H9 (cell line): ENCODE measurements at regions not wholly inside any gene's neighbourhood (a gene's known extent, or its start where the extent isn't known, plus 50 kb on each side); places are given as distances from the start of the nearest gene placed in this dataset.

Experiments used
- DNase-seq: peaks from one replicate; pipeline ENCODE4 v3.0.0-alpha.2; 2017
- H2AFZ ChIP-seq: one replicate; pipeline ENCODE4 v1.6.1; 2013; ENCODE audit warnings: mild to moderate bottlenecking, low read length, control low read depth, moderate library complexity
- H2AK5ac ChIP-seq: 2 replicates; pipeline ENCODE4 v1.6.1; 2013; ENCODE audit warnings: low read length, control low read depth, mixed read lengths; ENCODE audit not compliant: insufficient read length
- H2BK120ac ChIP-seq: one replicate; pipeline ENCODE4 v1.6.1; 2013; ENCODE audit warnings: low read depth, mild to moderate bottlenecking, low read length, control low read depth, inconsistent platforms; ENCODE audit not compliant: poor library complexity, severe bottlenecking
- H2BK12ac ChIP-seq: 2 replicates; pipeline ENCODE4 v1.6.1; 2013; ENCODE audit warnings: low read length, control low read depth, mixed read lengths, low read depth; ENCODE audit not compliant: insufficient read length
- H2BK15ac ChIP-seq: 2 replicates; pipeline ENCODE4 v1.6.1; 2013; ENCODE audit warnings: low read depth, low read length, control low read depth
- H2BK20ac ChIP-seq: one replicate; pipeline ENCODE4 v1.6.1; 2013; ENCODE audit warnings: low read depth, mild to moderate bottlenecking, low read length, control low read depth, inconsistent platforms; ENCODE audit not compliant: poor library complexity, severe bottlenecking
- H2BK5ac ChIP-seq: 2 replicates; pipeline ENCODE4 v1.6.1; 2013; ENCODE audit warnings: low read length, control low read depth, mixed read lengths; ENCODE audit not compliant: insufficient read length
- H3K14ac ChIP-seq: 2 replicates; pipeline ENCODE4 v1.6.1; 2013; ENCODE audit warnings: low read length, control low read depth; ENCODE audit not compliant: insufficient read depth
- H3K18ac ChIP-seq: 2 replicates; pipeline ENCODE4 v1.6.1; 2013; ENCODE audit warnings: low read depth, mild to moderate bottlenecking, mixed read lengths, low read length, control low read depth; ENCODE audit not compliant: insufficient read length
- H3K23ac ChIP-seq: 2 replicates; pipeline ENCODE4 v1.6.1; 2013; ENCODE audit warnings: low read length, control low read depth, mixed read lengths, low read depth; ENCODE audit not compliant: insufficient read length
- H3K23me2 ChIP-seq: 2 replicates; pipeline ENCODE4 v1.6.1; 2013; ENCODE audit warnings: low read depth, mild to moderate bottlenecking, mixed read lengths, low read length, control low read depth; ENCODE audit not compliant: insufficient read length, poor library complexity, severe bottlenecking
- H3K27ac ChIP-seq: 2 replicates; pipeline ENCODE4 v1.5.1; 2013; ENCODE audit warnings: low read length, control low read depth, mixed read lengths, low read depth; ENCODE audit not compliant: insufficient read length
- H3K27me3 ChIP-seq: 2 replicates; pipeline ENCODE4 v1.6.1; 2013; ENCODE audit warnings: low read length, control low read depth, inconsistent platforms; ENCODE audit not compliant: insufficient read depth
- H3K4ac ChIP-seq: 2 replicates; pipeline ENCODE4 v1.6.1; 2013; ENCODE audit warnings: low read depth, mild to moderate bottlenecking, control low read depth, inconsistent platforms, low read length, moderate library complexity
- H3K4me1 ChIP-seq: 2 replicates; pipeline ENCODE4 v1.6.1; 2013; ENCODE audit warnings: low read length, control low read depth, inconsistent platforms; ENCODE audit not compliant: insufficient read depth
- H3K4me2 ChIP-seq: 2 replicates; pipeline ENCODE4 v1.6.1; 2013; ENCODE audit warnings: low read length, control low read depth, mixed read lengths; ENCODE audit not compliant: insufficient read length, insufficient read depth
- H3K56ac ChIP-seq: 2 replicates; pipeline ENCODE4 v1.6.1; 2013; ENCODE audit warnings: low read depth, mild to moderate bottlenecking, mixed read lengths, low read length, control low read depth; ENCODE audit not compliant: insufficient read length
- H3K79me1 ChIP-seq: 2 replicates; pipeline ENCODE4 v1.6.1; 2013; ENCODE audit warnings: low read depth, mild to moderate bottlenecking, moderate library complexity, low read length, control low read depth, inconsistent platforms; ENCODE audit not compliant: insufficient read depth, poor library complexity, severe bottlenecking
- H3K79me2 ChIP-seq: 2 replicates; pipeline ENCODE4 v1.6.1; 2013; ENCODE audit warnings: low read length, control low read depth, inconsistent platforms; ENCODE audit not compliant: insufficient read depth
- H3K9ac ChIP-seq: 2 replicates; pipeline ENCODE4 v1.6.1; 2013; ENCODE audit warnings: low read length, control low read depth, mixed read lengths; ENCODE audit not compliant: insufficient read length; ENCODE audit errors: extremely low read depth
- H3K9me3 ChIP-seq: one replicate; pipeline ENCODE4 v1.6.1; 2013; ENCODE audit warnings: low read depth, low read length, inconsistent platforms; ENCODE audit not compliant: control insufficient read depth
- H3T11ph ChIP-seq: one replicate; pipeline ENCODE4 v1.6.1; 2013; ENCODE audit warnings: mild to moderate bottlenecking, low read length, control low read depth, inconsistent platforms
- H4K20me1 ChIP-seq: one replicate; pipeline ENCODE4 v1.6.1; 2013; ENCODE audit not compliant: control insufficient read depth, insufficient read length, insufficient read depth
- H4K5ac ChIP-seq: 2 replicates; pipeline ENCODE4 v1.6.1; 2013; ENCODE audit warnings: low read depth, mild to moderate bottlenecking, mixed read lengths, low read length, control low read depth; ENCODE audit not compliant: insufficient read length
- H4K8ac ChIP-seq: replicated peaks from 2 replicates; pipeline ENCODE4 v1.6.1; 2013; ENCODE audit warnings: low read length, control low read depth, mixed read lengths, low read depth; ENCODE audit not compliant: insufficient read length
- H4K91ac ChIP-seq: 2 replicates; pipeline ENCODE4 v1.6.1; 2013; ENCODE audit warnings: low read depth, mild to moderate bottlenecking, moderate library complexity, mixed read lengths, low read length, control low read depth; ENCODE audit not compliant: insufficient read length
- H3K27ac Mint-ChIP-seq, 3 experiments: 2 replicates in 2 of 3; 3 replicates in 1 of 3; pipeline ENCODE4 v1.8.0; 2020 to 2021; ENCODE audit warnings: mixed read lengths in 3 of 3, mild to moderate bottlenecking in 1 of 3, moderate library complexity in 1 of 3
- H3K27me3 Mint-ChIP-seq: 2 replicates; pipeline ENCODE4 v1.8.0; 2021; ENCODE audit warnings: low read depth, mild to moderate bottlenecking, moderate library complexity, mixed read lengths
- H3K36me3 Mint-ChIP-seq, 3 experiments: 2 replicates in 2 of 3; 3 replicates in 1 of 3; pipeline ENCODE4 v1.8.0; 2020 to 2021; ENCODE audit warnings: low read depth in 3 of 3, mixed read lengths in 3 of 3; ENCODE audit not compliant: insufficient read depth in 1 of 3
- H3K4me1 Mint-ChIP-seq, 2 experiments: 2 replicates each; pipeline ENCODE4 v1.8.0; 2020; ENCODE audit warnings: mixed read lengths in 2 of 2
- H3K4me3 Mint-ChIP-seq, 2 experiments: 2 replicates in 1 of 2; 3 replicates in 1 of 2; pipeline ENCODE4 v1.8.0; 2020 to 2021; ENCODE audit warnings: mild to moderate bottlenecking in 2 of 2, mixed read lengths in 2 of 2, moderate library complexity in 1 of 2
- H3K9me3 Mint-ChIP-seq, 2 experiments: 2 replicates in 1 of 2; 3 replicates in 1 of 2; pipeline ENCODE4 v1.8.0; 2020; ENCODE audit warnings: mild to moderate bottlenecking in 2 of 2, mixed read lengths in 2 of 2, moderate library complexity in 1 of 2
- WGBS: extraction: QIAGEN DNeasy Blood & Tissue Kit; methylation state at CpG from one replicate; pipeline ENCODE4 v1.1.7; 2013; ENCODE audit warnings: missing lambda C conversion rate, low lambda C conversion rate, mixed read lengths; ENCODE audit not compliant: insufficient read length; ENCODE audit errors: extremely low coverage; 5-methylcytosine and 5-hydroxymethylcytosine counted together
- TF ChIP-seq, protein P1 (sequence below): fragments of 200-600 bp; sonication (generic); conservative IDR thresholded peaks from 3 replicates; pipeline ENCODE4 v1.8.0; 2021; ENCODE audit warnings: antibody characterized with exemption, mild to moderate bottlenecking

- Histone ChIP-seq H4K20me1 (no peaks in the 10 kb centered on the region), H3K56ac (no peak overlapping the region), H3K23me2 (no peaks in the 10 kb centered on the region), H2BK12ac (no peak overlapping the region), H2BK20ac (no peak overlapping the region), H3K14ac (no peak overlapping the region), H2AK5ac (no peak overlapping the region), H3K9ac (no peak overlapping the region), H2BK15ac (no peak overlapping the region), H3K27me3 (no peaks in the 10 kb centered on the region), H3K18ac (no peak overlapping the region), H2BK120ac (no peak overlapping the region), H3T11ph (no peak overlapping the region), H3K4me1 (no peaks in the 10 kb centered on the region), H3K4ac (no peak overlapping the region), H3K4me2 (no peak overlapping the region), H3K79me1 (no peaks in the 10 kb centered on the region), H4K91ac (no peak overlapping the region), H4K8ac (no peak overlapping the region), H2AFZ (no peak overlapping the region), H3K79me2 (no peaks in the 10 kb centered on the region), H3K27ac (no peak overlapping the region), H2BK5ac (no peak overlapping the region), H4K5ac (no peak overlapping the region), H3K23ac (no peak overlapping the region), H3K9me3 (no peaks in the 10 kb centered on the region)
- Mint-ChIP-seq H3K4me1 (no peaks in the 10 kb centered on the region), H3K27me3 (no peaks in the 10 kb centered on the region), H3K4me3 (no peak overlapping the region), H3K27ac (no peak overlapping the region), H3K9me3 (no peaks in the 10 kb centered on the region), H3K36me3 (no peaks in the 10 kb centered on the region)
- WGBS: no CpG with 5 or more reads among the region's 1 CpG
- TF ChIP-seq, protein P1, sequence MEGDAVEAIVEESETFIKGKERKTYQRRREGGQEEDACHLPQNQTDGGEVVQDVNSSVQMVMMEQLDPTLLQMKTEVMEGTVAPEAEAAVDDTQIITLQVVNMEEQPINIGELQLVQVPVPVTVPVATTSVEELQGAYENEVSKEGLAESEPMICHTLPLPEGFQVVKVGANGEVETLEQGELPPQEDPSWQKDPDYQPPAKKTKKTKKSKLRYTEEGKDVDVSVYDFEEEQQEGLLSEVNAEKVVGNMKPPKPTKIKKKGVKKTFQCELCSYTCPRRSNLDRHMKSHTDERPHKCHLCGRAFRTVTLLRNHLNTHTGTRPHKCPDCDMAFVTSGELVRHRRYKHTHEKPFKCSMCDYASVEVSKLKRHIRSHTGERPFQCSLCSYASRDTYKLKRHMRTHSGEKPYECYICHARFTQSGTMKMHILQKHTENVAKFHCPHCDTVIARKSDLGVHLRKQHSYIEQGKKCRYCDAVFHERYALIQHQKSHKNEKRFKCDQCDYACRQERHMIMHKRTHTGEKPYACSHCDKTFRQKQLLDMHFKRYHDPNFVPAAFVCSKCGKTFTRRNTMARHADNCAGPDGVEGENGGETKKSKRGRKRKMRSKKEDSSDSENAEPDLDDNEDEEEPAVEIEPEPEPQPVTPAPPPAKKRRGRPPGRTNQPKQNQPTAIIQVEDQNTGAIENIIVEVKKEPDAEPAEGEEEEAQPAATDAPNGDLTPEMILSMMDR: no peak
- DNase-seq: no peak
Observed at GRCh38 chr1:189686288-189686687, 791.4 kb downstream of the BRINP3 start.
